HG03342 (cell line): ENCODE measurements at regions not wholly inside any gene's neighbourhood (a gene's known extent, or its start where the extent isn't known, plus 50 kb on each side); places are given as distances from the start of the nearest gene placed in this dataset.
A peak's percentile ranks its signal among the peaks of the same experiment; 100 is the strongest.

ENCODE experiments used
- ATAC-seq: cut with Tn5 transposase; IDR thresholded peaks from one replicate; pipeline ENCODE4 v1.9.1; 2021; ENCODE audit warnings: mild to moderate bottlenecking, moderate library complexity; ENCODE audit not compliant: unreplicated experiment

GRCh38 chr6:17047889-17048288 is 54.0 kb upstream of the STMND1 start:
- no peak for ATAC-seq

GRCh38 chr6:17045581-17046322 is 56.1 kb upstream of the STMND1 start:
- no peak for ATAC-seq

DNA sequence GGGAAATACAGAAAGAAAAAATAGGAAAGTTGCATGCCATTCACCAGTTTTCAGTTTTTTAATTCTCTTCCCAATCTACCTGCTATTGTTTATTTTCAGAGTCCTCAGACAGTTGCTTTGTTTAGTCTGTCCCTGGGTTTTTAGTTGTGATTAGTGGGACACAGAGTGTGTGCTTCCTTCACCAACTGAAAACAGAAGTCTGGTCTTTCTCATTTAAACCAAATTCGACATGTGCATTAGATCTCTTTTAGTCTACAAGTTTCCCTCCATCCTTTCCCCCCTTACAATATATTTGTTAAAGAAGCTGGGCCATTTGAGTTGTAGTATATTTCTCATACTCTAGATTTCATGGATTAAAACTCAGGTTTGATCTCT is 58.7 kb upstream of the STMND1 start:
- no peak for ATAC-seq

DNA sequence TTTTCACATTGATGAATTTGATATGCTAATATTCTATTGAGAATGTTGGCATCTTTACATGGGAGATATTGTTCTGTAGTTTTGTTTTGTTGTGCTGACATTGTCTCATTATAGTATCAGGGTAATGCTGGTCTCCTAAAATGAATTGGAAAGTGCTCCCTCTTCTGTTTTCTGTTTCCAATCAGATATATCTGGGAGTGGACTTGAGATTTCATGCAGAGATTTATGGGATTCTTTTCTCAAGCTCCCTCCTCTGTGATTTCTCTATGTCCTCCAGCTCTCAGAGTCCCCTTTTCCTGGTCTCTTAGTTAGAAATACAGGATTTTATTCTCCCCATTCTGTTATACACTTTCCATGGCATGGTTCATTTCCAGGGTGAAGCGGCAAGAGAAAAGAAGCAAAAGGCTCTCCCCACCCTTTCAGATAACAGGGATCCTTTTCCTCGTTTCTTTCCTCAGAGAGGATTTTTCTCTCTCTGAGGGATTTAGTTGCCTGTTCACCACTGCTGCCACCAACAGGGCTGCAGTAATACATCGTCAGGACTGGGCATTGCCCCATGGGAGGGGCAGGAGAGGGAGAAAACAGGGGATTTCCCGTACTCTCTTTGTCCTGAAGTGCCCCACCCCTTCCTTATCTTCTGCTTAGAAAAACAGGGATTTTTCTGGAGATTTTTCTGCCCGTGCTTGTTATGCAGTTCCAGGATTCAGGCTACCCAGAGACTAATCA is 59.3 kb upstream of the STMND1 start:
- ATAC-seq = no peak

- ATAC-seq = no peak
Observed at GRCh38 chr6:17039266-17039665, 62.6 kb upstream of the STMND1 start.

DNA sequence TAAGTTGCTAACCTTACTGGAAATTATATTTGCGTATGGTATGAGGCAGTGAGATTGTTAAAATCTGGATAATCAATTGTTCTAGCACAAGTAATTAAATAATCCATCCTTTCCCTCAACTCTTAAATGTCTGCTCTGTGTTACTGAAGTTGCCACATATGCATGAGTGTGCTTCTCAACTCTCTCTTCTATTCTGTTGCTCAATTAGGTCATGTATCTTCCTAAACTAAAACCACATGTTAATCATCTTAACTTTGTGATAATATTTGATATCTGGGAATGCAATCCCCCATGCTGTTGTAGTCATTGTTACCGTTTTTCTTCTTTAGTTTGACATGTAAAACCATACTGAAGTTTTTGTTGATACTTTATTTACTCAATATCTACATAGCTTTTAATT is 63.5 kb upstream of the STMND1 start:
- no peak for ATAC-seq

DNA sequence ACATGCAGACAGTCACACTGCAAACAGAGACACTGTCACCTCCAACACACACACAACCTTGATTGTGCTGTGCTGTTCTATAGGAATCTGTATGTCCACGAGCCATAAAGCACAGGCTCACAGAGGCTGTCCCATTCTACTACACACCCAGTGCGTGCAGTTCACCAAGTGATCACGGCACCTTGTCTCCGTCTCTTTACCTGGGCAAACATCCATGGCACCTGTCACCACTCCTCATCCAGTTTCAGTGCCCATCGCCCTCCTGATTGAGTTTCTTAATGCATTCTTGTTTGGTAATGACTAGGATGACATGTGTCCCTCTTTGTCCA is 65.8 kb upstream of the STMND1 start:
- no peak for ATAC-seq

- no peak for ATAC-seq
Observed at GRCh38 chr6:17035257-17036064, 66.4 kb upstream of the STMND1 start.

GRCh38 chr6:17033746-17034145 is 68.1 kb upstream of the STMND1 start:
- ATAC-seq = no peak

GRCh38 chr6:17032988-17033634 is 68.7 kb upstream of the STMND1 start:
- ATAC-seq = no peak

GRCh38 chr6:17032590-17032987 is 69.3 kb upstream of the STMND1 start:
- ATAC-seq = no peak

- ATAC-seq = no peak
Observed at GRCh38 chr6:17031961-17032360, 69.9 kb upstream of the STMND1 start.

DNA sequence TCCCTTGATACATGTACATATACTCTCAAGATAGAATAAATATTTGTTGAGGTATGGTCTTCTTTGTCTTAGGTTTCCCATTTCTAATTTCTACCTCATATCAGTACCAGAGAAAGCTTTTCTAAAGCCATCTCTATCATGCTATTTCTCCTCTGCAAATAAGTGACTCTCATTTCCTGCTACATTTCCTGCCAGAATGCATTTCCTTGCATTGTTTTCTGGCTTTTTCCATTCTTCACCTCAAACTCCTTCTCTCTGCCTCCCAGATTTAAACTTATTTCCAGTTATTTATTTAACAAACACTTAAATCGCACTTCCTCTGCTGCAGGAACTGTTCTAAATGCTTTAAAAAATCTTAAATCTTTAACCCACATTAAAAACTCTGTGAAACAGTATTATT is 74.4 kb upstream of the STMND1 start:
- ATAC-seq = no peak

DNA sequence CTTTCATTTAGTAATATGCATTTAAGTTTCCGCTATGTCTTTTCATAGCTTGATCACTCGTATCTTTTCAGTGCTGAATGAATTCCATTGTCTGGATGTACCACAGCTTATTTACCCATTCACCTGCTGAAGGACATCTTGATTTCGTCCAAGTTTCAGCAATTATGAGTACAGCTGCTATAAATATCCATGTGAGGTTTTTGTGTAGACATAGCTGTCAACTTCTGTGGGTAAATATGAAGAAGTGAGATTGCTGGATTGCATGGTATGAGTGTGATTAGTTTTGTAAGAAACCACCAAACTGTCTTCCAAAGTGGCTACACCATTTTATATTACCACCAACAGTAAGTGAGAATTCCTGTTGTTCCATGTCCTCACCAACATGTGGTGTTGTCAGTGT is 79.2 kb upstream of the STMND1 start:
- ATAC-seq = peak; percentile 84

- no peak for ATAC-seq
Observed at GRCh38 chr6:17021539-17021889, 80.3 kb upstream of the STMND1 start.

DNA sequence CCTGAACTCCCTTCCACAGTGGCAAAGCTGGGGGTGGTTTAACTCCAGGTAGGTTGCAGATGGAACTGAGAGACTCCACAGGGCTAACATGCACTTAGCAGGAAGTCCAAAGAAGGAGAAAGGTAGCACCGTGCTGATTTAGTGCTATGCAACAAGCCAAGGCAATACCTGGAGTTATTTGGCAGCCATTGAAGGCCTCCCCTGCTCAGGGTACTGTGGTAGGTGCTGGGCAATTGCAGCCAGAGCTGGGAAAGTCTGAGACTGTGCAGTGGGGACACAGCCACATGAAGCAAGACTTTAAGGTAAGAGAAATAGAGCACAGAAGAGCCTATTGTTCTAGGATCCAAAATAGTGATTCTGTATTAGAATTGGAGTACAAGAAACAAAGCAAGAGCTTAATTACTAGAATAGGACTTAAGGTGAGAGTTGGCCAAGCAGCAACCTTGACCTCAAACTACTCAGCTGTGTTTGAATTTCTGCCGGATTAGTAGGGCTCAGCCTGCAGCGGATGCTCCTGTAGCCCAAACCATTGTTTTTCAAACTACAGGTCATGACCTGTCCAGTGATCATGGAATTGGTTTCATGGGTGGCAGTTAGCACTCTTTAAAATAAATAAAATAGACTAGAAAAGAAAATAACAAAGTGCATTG is 80.8 kb upstream of the STMND1 start:
- ATAC-seq = no peak

- ATAC-seq = no peak
Observed at GRCh38 chr6:17018425-17018824, 83.4 kb upstream of the STMND1 start.

- ATAC-seq = no peak
Observed at GRCh38 chr6:17017416-17017815, 84.4 kb upstream of the STMND1 start.

DNA sequence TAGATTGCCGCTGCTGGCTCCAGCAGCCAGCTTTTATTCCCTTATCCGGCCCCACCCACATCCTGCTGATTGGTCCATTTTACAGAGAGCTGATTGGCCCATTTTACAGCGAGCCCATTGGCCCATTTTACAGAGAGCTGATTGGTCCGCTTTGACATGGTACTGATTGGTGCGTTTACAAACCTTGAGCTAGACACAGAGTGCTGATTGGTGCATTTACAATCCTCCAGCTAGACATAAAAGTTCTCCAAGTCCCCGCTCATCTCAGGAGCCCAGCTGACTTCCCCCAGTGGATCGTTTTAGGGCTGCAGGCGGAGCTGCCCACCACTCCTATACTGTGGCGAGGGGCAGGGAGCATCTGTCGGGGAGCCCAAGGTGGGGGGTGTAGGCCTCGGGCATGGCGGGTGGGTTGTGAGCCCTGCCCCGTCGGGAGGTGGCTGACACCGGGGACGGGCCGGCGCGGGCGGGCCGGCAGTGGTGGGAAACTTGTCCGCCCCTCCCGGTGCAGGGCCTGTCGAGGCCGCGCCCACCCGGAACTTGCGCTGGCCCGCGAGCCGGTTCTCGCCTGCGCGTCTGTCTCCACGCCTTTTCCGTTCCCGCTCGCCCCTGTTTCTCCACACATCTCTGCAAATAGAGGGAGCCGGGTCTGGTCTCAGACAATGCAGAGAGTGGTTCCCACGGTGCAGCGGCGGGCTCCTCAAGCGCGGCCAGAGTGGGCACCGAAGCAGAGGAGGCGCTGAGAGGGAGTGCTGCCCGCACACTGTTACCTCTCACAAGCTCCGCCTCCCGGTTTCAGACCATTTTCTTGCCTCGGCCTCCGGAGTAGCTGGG is 86.1 kb upstream of the STMND1 start:
- ATAC-seq = peak; percentile 23

DNA sequence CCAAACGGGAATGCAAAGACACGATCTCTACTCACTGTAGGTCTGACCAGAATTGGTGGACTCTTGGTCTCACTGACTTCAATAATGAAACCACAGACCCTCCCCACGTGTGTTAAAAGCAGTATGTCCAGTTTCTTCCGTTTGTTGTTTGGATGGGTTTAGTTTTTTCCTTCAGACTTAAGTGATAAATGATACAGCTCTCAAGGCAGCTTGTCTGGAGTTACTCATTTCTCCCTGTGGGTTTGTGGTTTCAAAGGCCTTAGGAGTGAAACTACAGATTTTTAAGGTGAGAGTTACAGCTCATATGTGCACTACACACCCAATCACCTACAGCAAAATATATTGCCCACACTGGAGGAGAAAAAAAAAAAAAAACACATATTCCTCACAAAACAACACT is 86.7 kb upstream of the STMND1 start:
- peak; percentile 98 for ATAC-seq
